ENCODE measurements at regions not wholly inside any gene's neighbourhood (a gene's known extent, or its start where the extent isn't known, plus 50 kb on each side); places are given as distances from the start of the nearest gene placed in this dataset.

DNA sequence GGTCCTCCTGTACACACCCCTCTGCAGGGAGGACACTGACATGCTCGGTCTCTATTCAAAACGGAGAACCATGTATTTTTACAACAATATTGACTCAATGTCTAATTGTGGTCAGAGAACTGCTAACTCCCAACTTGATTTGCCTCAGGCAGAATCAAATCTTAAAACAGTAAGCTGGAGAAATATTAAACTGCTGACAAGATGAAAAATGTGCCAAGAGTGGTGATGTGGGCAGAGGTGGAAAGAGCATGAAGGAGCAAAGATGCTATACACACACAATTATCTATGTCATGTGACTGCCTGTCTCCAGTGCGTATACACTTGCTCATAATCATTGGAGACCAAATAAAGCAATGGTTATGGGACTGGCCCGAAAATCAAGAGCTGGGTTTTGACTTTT is 556.1 kb upstream of the ZNF608 start:
- DNase-seq: no peak

DNA sequence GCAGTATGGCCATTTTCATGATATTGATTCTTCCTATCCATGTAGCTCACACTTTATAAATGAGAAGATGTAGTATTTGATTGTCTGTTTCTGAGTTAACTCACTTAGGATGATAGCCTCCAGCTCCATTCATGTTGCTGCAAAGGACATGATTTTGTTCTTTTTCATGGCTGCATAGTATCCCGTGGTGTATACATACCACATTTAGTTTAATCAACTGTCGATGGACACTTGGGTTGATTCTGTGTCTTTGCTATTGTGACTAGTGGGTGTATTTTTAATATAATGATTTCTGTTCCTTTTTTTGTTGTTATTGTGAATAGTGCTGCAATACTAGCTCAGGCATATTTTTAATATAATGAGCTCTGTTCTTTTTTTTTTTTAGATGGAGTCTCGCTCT is 560.3 kb upstream of the ZNF608 start:
- DNase-seq: no peak

GRCh38 chr5:125310749-125311148 is 564.3 kb upstream of the ZNF608 start:
- DNase-seq: no peak

DNA sequence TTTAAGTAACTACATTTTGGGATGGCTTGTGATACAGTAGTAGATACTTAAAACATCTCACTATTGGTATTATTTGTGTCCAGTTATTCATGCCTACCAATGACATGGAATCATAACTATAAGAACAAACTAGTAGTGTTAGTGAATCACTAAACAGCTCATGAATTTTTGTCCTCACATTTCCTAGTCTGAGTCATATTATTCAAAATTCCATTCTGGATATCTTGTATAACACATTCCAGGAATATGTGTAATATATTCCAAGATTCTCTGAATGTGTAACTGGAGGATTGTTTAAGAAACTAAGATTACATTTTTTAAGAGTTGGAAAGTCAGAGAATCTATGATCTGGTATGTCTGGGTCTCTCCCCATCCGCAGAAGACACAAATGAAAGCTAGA is 565.3 kb upstream of the ZNF608 start:
- DNase-seq: no peak

GRCh38 chr5:125313555-125313954 is 567.1 kb upstream of the ZNF608 start:
- DNase-seq: no peak

DNA sequence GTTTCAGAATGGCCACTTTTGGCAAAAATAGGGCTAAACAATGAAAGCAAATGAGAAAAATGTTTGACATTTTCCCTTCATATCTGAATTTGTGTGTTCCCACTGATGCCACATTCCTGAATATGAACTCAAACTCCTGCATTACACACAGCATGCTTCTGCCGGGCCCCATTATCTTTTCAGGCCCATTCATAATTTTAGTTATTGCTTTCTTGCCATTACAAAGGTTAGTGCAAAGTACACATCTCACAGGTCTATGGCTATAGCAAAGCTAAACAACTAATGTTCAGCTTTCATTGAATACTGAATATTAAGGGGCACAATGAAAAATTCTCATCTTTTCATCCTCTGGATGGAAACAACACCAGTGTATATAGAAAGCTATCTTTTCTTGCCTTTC is 568.9 kb upstream of the ZNF608 start:
- DNase-seq: no peak

DNA sequence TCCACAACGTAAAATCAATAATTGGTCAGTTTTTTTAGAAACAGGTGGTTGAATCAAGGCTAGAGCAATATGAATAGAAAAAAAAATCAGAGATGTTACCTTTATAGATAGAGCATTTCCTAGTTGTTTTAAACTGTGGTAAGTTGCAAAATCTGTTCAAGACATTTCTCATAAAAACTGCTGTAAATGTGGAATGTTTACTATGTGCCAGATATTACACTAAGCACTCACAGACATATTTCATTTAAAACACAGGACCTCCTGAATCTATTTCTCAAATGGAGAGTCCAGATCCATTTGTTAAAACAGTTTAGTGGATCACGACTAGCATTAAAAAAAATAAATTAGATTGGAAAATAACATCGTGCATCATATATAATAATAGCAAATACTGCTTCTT is 570.0 kb upstream of the ZNF608 start:
- DNase-seq: no peak

- DNase-seq: no peak
Observed at GRCh38 chr5:125316915-125317535, 570.6 kb upstream of the ZNF608 start.

DNA sequence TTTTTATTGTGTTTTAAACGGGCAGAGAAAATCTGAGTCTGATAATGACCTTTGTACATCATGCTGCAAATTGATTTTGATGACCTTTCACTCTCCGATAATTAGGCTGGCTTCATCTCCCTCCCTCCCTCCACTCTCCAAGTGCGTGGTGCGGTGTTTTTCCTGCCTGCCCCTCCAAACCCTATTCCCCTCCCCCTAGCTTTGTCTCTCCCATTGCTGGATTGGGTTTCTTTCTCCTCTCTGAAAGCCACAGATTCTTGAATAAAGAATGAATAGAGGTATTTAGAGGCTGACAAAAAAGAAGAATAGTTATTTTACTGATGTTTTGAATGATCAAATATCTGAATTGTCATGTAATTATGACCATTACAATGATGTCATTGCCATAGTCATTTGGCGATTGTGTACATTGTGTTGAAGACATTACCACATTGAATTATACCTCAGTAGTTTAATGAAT is 571.1 kb upstream of the ZNF608 start:
- no peak for DNase-seq

DNA sequence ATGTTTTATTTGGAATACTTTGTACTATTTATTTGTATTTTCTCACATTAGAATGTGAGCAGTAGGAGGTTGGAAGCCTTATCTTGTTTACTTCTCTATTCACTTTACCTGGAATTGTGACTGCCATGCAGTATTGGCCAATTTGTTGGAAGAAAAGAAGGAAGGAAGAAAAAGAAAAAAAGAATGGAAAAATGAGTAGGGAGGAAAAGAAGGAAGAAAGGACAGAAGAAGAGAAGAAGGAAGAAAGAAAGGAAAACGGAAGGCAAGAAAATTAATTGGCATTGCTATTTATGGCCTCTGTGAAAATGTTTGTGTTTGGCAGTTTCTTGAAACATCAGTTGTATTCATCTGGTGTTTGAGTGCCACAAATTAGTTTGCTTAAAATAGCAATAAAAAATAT is 575.2 kb upstream of the ZNF608 start:
- no peak for DNase-seq

DNA sequence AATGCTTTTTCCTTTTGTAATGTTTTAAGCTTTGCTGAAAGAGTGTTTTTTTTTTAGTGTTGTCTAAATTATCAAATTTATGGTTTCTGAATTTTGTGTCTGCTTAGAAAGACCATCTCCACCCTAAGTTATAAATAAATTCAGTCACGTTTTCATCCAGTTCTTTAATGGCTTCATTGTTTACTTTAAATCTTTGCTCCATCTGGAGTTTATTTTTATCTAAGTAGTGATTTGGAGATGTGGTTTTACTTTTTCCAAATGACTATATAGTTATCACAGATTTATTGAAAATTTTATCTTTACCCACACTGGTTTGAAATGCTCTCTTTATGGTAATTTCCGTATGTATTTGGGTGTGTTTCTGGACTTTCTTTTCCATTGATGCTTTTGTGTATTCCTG is 577.2 kb upstream of the ZNF608 start:
- no peak for DNase-seq

- DNase-seq: no peak
Observed at GRCh38 chr5:125325488-125326149, 579.2 kb upstream of the ZNF608 start.

GRCh38 chr5:125326150-125326510 is 579.7 kb upstream of the ZNF608 start:
- DNase-seq: peak; percentile 89

GRCh38 chr5:125327676-125328075 is 581.2 kb upstream of the ZNF608 start:
- DNase-seq: no peak

GRCh38 chr5:125331987-125332598 is 585.7 kb upstream of the ZNF608 start:
- DNase-seq: no peak

GRCh38 chr5:125333416-125333815 is 587.0 kb upstream of the ZNF608 start:
- DNase-seq: no peak

DNA sequence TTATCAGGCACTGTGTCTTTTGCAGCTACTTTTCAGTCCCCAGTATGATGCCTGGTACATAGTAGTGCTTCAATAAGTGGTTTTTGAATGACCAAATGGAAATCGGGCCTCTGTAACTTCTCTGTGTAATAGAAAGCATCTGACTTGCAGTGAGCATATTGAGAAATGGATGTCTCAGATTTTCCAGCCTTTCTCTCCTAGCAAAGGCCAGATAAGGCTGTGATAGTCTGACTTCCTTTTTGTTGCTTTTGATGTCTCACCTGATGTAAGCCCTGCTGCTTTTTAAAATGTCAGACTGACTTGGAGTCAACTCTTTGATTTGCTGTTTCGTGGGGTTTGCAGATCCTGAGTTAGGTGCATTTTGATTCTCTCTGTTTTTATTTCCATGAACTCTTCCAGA is 590.0 kb upstream of the ZNF608 start:
- DNase-seq: no peak

DNA sequence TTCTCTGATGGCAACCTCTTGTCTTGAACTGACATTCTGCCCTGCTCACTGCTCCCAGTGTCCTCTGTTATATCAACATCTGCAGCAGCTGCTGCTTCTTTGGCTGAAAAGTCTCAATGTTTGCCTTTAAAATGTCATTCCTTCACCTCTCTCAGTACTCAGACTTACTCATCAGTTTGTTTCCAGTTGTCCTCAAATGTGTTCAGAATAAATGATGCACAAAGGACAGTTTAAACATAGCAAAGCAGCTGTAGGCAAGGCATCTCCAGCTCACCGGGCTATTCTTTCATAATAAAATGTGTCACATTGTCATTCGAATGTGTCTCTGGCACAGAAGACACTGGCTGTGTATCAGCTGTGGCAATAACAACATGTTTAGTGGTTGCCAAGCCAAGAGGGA is 590.9 kb upstream of the ZNF608 start:
- no peak for DNase-seq

- DNase-seq: no peak
Observed at GRCh38 chr5:125338440-125339174, 592.2 kb upstream of the ZNF608 start.

GRCh38 chr5:125341436-125341835 is 595.0 kb upstream of the ZNF608 start:
- no peak for DNase-seq

DNA sequence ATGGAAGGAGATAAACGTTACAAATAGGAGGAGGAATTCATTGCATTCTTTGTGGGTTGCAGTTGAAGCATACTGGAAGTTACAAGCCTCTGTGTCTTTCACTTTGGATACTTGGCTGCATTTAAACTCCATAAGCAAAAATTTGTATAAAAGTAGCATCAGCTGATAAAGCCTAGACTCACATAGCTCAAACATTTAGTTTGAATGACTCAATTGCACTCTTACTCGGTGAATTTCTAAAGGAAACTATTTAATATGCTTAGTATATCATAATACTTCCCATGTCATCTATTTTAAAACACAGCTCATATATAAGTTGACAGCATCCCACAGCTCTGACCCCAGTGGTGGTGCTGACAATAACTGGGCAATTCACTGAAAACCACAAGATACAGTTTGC is 596.6 kb upstream of the ZNF608 start:
- no peak for DNase-seq

- no peak for DNase-seq
Observed at GRCh38 chr5:125346316-125346715, 599.9 kb upstream of the ZNF608 start.

- no peak for DNase-seq
Observed at GRCh38 chr5:125348221-125348692, 601.8 kb upstream of the ZNF608 start.

Measured in NCI-H187 (cell line).